ENCODE measurements at regions not wholly inside any gene's neighbourhood (a gene's known extent, or its start where the extent isn't known, plus 50 kb on each side); places are given as distances from the start of the nearest gene placed in this dataset.
"Not testable (repeated sequence)": the region's sequence is repeated elsewhere in the genome, so short reads cannot be mapped to it uniquely, and the experiment has no call there.

- no peak for FAIRE-seq
Observed at GRCh38 chr4:53919535-53919934, 144.9 kb downstream of the CHIC2 start.

- no peak for FAIRE-seq
Observed at GRCh38 chr4:53917729-53918128, 146.7 kb downstream of the CHIC2 start.

- FAIRE-seq: no peak
Observed at GRCh38 chr4:53916431-53916889, 147.9 kb downstream of the CHIC2 start.

- no peak for FAIRE-seq
Observed at GRCh38 chr4:53914313-53915016, 149.9 kb downstream of the CHIC2 start.

- no peak for FAIRE-seq
Observed at GRCh38 chr4:53913771-53914170, 150.6 kb downstream of the CHIC2 start.

GRCh38 chr4:53912766-53913497 is 151.5 kb downstream of the CHIC2 start:
- FAIRE-seq: no peak

GRCh38 chr4:53908661-53909078 is 155.7 kb downstream of the CHIC2 start:
- peak; percentile 99 for FAIRE-seq

GRCh38 chr4:53907772-53908171 is 156.6 kb downstream of the CHIC2 start:
- FAIRE-seq: no peak

- FAIRE-seq: no peak
Observed at GRCh38 chr4:53906606-53907190, 157.7 kb downstream of the CHIC2 start.

- FAIRE-seq: no peak
Observed at GRCh38 chr4:53905941-53906377, 158.4 kb downstream of the CHIC2 start.

- no peak for FAIRE-seq
Observed at GRCh38 chr4:53905276-53905940, 159.0 kb downstream of the CHIC2 start.

GRCh38 chr4:53902786-53903185 is 161.6 kb downstream of the CHIC2 start:
- no peak for FAIRE-seq

- FAIRE-seq: no peak
Observed at GRCh38 chr4:53900271-53900649, 164.1 kb downstream of the CHIC2 start.

- no peak for FAIRE-seq
Observed at GRCh38 chr4:53899586-53900270, 164.7 kb downstream of the CHIC2 start.

GRCh38 chr4:53895137-53895536 is 169.3 kb downstream of the CHIC2 start:
- no peak for FAIRE-seq

- no peak for FAIRE-seq
Observed at GRCh38 chr4:53890461-53890860, 173.9 kb downstream of the CHIC2 start.

- FAIRE-seq: no peak
Observed at GRCh38 chr4:53889326-53890055, 174.9 kb downstream of the CHIC2 start.

GRCh38 chr4:53886090-53886489 is 178.3 kb downstream of the CHIC2 start:
- FAIRE-seq: no peak

- no peak for FAIRE-seq
Observed at GRCh38 chr4:53885668-53886067, 178.7 kb downstream of the CHIC2 start.

GRCh38 chr4:53877096-53877495 is 187.3 kb downstream of the CHIC2 start:
- FAIRE-seq: not testable (repeated sequence)

GRCh38 chr4:53866055-53866454 is 198.3 kb downstream of the CHIC2 start:
- no peak for FAIRE-seq

GRCh38 chr4:53865054-53865453 is 199.4 kb downstream of the CHIC2 start:
- no peak for FAIRE-seq
